ENCODE measurements at regions not wholly inside any gene's neighbourhood (a gene's known extent, or its start where the extent isn't known, plus 50 kb on each side); places are given as distances from the start of the nearest gene placed in this dataset.
"Not testable (repeated sequence)": the region's sequence is repeated elsewhere in the genome, so short reads cannot be mapped to it uniquely, and the experiment has no call there.

- TF ChIP-seq CTCF (IDR thresholded peaks at IDR 0.05; ENCODE audit: low read depth, low read length); EZH2phosphoT487 (IDR thresholded peaks at IDR 0.05; ENCODE audit: low read depth): not testable (repeated sequence)
These were observed 376.8 kb upstream of the POU1F1 start for GRCh38 chr3:87653138-87653537.

All from OCI-LY3 (cell line).